PC-9 (cell line): ENCODE measurements at regions not wholly inside any gene's neighbourhood (a gene's known extent, or its start where the extent isn't known, plus 50 kb on each side); places are given as distances from the start of the nearest gene placed in this dataset.

Source experiments
- BruUV-seq: library from RNA; stranded (reverse); fragments of 400-500 nt; replicated peaks from 2 replicates; lab custom pipeline; 2021; lab: Mats Ljungman, UMichigan
- CTCF ChIA-PET: fragments of 300-600 bp; sonication (Branson Sonifier 250); formaldehyde crosslinking; loops from one replicate; lab custom pipeline; 2022; ENCODE audit warnings: antibody characterized with exemption; lab: Charles Lee
- POLR2A ChIA-PET: fragments of 300-600 bp; sonication (Branson Sonifier 250); formaldehyde crosslinking; loops from one replicate; lab custom pipeline; 2022; ENCODE audit warnings: antibody characterized with exemption; ENCODE audit not compliant: unreplicated experiment; lab: Charles Lee
- DNase-seq, 2 experiments: peaks; one replicate each; pipeline versions ENCODE4 v3.0.0 to v3.0.0-alpha.2; 2015 to 2022; ENCODE audit warnings: mixed read lengths in 1 of 2
- H2AFZ ChIP-seq: fragments of 200-600 bp; sonication (generic); 2 replicates; pipeline ENCODE4 v1.8.1; 2017; ENCODE audit warnings: antibody characterized with exemption
- H3F3A ChIP-seq: fragments of 200-600 bp; sonication (generic); 2 replicates; pipeline ENCODE4 v1.8.1; 2017; ENCODE audit warnings: antibody characterized with exemption, mild to moderate bottlenecking, low read depth; ENCODE audit not compliant: insufficient read depth
- H3K27ac ChIP-seq: fragments of 200-600 bp; sonication (generic); 2 replicates; pipeline ENCODE4 v1.6.1; 2016; ENCODE audit warnings: mixed run types
- H3K27me3 ChIP-seq: fragments of 200-600 bp; sonication (generic); 2 replicates; pipeline ENCODE4 v1.6.1; 2016; ENCODE audit warnings: low read depth, mixed run types; ENCODE audit not compliant: insufficient read depth
- H3K36me3 ChIP-seq: fragments of 200-600 bp; sonication (generic); 2 replicates; pipeline ENCODE4 v1.6.1; 2016; ENCODE audit warnings: low read depth, mixed run types
- H3K4me1 ChIP-seq: fragments of 200-600 bp; sonication (generic); replicated peaks from 2 replicates; pipeline ENCODE4 v1.6.1; 2016; ENCODE audit warnings: mixed run types; ENCODE audit not compliant: insufficient read depth
- H3K4me2 ChIP-seq: fragments of 200-600 bp; sonication (generic); 2 replicates; pipeline ENCODE4 v1.6.1; 2017; ENCODE audit warnings: mixed run types
- H3K4me3 ChIP-seq: fragments of 200-600 bp; sonication (generic); 2 replicates; pipeline ENCODE4 v1.6.1; 2016; ENCODE audit warnings: mixed run types
- H3K79me2 ChIP-seq: fragments of 200-600 bp; sonication (generic); 2 replicates; pipeline ENCODE4 v1.6.1; 2017; ENCODE audit warnings: low read depth, mixed run types
- H3K9me2 ChIP-seq: fragments of 200-600 bp; sonication (generic); 2 replicates; pipeline ENCODE4 v1.8.1; 2017; ENCODE audit warnings: mild to moderate bottlenecking; ENCODE audit not compliant: insufficient read depth
- H3K9me3 ChIP-seq: fragments of 200-600 bp; sonication (generic); 2 replicates; pipeline ENCODE4 v1.8.1; 2016; ENCODE audit warnings: low read depth; ENCODE audit not compliant: insufficient read depth
- H4K20me1 ChIP-seq: fragments of 200-600 bp; sonication (generic); 2 replicates; pipeline ENCODE4 v1.8.1; 2017; ENCODE audit not compliant: insufficient read depth
- CTCF ChIP-seq: fragments of 200-600 bp; sonication (generic); conservative IDR thresholded peaks from 2 replicates; pipeline ENCODE4 v1.6.1; 2017; ENCODE audit warnings: mixed run types, antibody characterized with exemption, mild to moderate bottlenecking, moderate library complexity
- EZH2 ChIP-seq: fragments of 200-600 bp; sonication (generic); IDR thresholded peaks from 2 replicates; pipeline ENCODE4 v1.8.0; 2017; ENCODE audit warnings: antibody characterized with exemption, low read depth
- intact Hi-C: fragments of 100-400 bp; cut with micrococcal nuclease; formaldehyde crosslinking; loops from one replicate; pipeline ENCODE4 v1.10.0; 2022; ENCODE audit not compliant: unreplicated experiment

GRCh38 chr4:130021706-130022105 lies 925.8 kb downstream of the C4orf33 start:
- no peaks in the 10 kb centered on the region for H3K27me3 ChIP-seq
- no peaks in the 10 kb centered on the region for H3K36me3 ChIP-seq
- ChIA-PET CTCF (no interaction called here), POLR2A (no interaction called here)
- TF ChIP-seq EZH2 (no peak), CTCF (no peak)
- intact Hi-C loops: no loop called here
- H4K20me1 ChIP-seq: no peaks in the 10 kb centered on the region
- H3K9me3 ChIP-seq: no peaks in the 10 kb centered on the region
- H3K4me2 ChIP-seq: no peak overlapping the region
- no TSS peak for BruUV-seq
- H2AFZ ChIP-seq: no peak overlapping the region
- H3K9me2 ChIP-seq: no peaks in the 10 kb centered on the region
- H3K4me1 ChIP-seq: no peaks in the 10 kb centered on the region
- no peaks in the 10 kb centered on the region for H3K79me2 ChIP-seq
- no peak overlapping the region for H3K27ac ChIP-seq
- no peak for DNase-seq
- no peaks in the 10 kb centered on the region for H3F3A ChIP-seq
- no peak overlapping the region for H3K4me3 ChIP-seq

GRCh38 chr4:130023088-130023487 lies 927.1 kb downstream of the C4orf33 start:
- Histone ChIP-seq H3K27me3 (no peaks in the 10 kb centered on the region), H3K9me3 (no peaks in the 10 kb centered on the region), H3K4me3 (no peak overlapping the region), H2AFZ (no peak overlapping the region), H4K20me1 (no peaks in the 10 kb centered on the region), H3K79me2 (no peaks in the 10 kb centered on the region), H3K4me1 (no peaks in the 10 kb centered on the region), H3K27ac (no peak overlapping the region), H3F3A (no peaks in the 10 kb centered on the region), H3K9me2 (no peaks in the 10 kb centered on the region), H3K36me3 (no peaks in the 10 kb centered on the region), H3K4me2 (no peak overlapping the region)
- POLR2A ChIA-PET: no interaction called here
- intact Hi-C loops: no loop called here
- CTCF ChIA-PET: no interaction called here
- no peak for DNase-seq
- BruUV-seq: no TSS peak
- TF ChIP-seq CTCF (no peak), EZH2 (no peak)

GRCh38 chr4:130025701-130026100 lies 929.7 kb downstream of the C4orf33 start:
- no peak for TF ChIP-seq EZH2
- TF ChIP-seq CTCF: no peak
- H3K9me3 ChIP-seq: no peaks in the 10 kb centered on the region
- no peaks in the 10 kb centered on the region for H3K27me3 ChIP-seq
- no peak overlapping the region for H3K4me2 ChIP-seq
- H3K27ac ChIP-seq: no peak overlapping the region
- no peaks in the 10 kb centered on the region for H3K9me2 ChIP-seq
- no peak overlapping the region for H3K4me3 ChIP-seq
- no peaks in the 10 kb centered on the region for H3K36me3 ChIP-seq
- no peaks in the 10 kb centered on the region for H3K79me2 ChIP-seq
- ChIA-PET CTCF (no interaction called here), POLR2A (no interaction called here)
- no peak overlapping the region for H2AFZ ChIP-seq
- intact Hi-C loops: no loop called here
- no peaks in the 10 kb centered on the region for H3F3A ChIP-seq
- no peak for DNase-seq
- no peaks in the 10 kb centered on the region for H4K20me1 ChIP-seq
- H3K4me1 ChIP-seq: no peaks in the 10 kb centered on the region
- BruUV-seq: no TSS peak
